Lung (tissue), 11 donors: ENCODE measurements at regions not wholly inside any gene's neighbourhood (a gene's known extent, or its start where the extent isn't known, plus 50 kb on each side); places are given as distances from the start of the nearest gene placed in this dataset.

Source experiments
- ATAC-seq: fragments of 200-7000 bp; cut with Tn5 transposase; one replicate; pipeline ENCODE4 v1.9.1; 2020; ENCODE audit warnings: moderate number of reproducible peaks; ENCODE audit not compliant: insufficient read depth, low FRiP score
- DNase-seq, 3 donors: peaks; one replicate each; pipeline ENCODE4 v3.0.0-alpha.2; 2013 to 2017
- H3K27ac ChIP-seq, 2 donors: one replicate each; pipeline ENCODE4 v1.5.1; 2013; ENCODE audit warnings: mild to moderate bottlenecking in 2 of 2, moderate library complexity in 2 of 2, control low read depth in 1 of 2, inconsistent platforms in 1 of 2, low read depth in 1 of 2, low read length in 1 of 2
- H3K27me3 ChIP-seq, 3 donors: one replicate each; pipeline ENCODE4 v1.5.1; 2013; ENCODE audit warnings: low read length in 2 of 3; ENCODE audit not compliant: control insufficient read depth in 3 of 3, insufficient read depth in 3 of 3
- H3K36me3 ChIP-seq, 4 donors: one replicate each; pipeline ENCODE4 v1.5.1; 2013; ENCODE audit warnings: low read length in 4 of 4, mild to moderate bottlenecking in 1 of 4, moderate library complexity in 1 of 4; ENCODE audit not compliant: control insufficient read depth in 4 of 4, insufficient read depth in 4 of 4
- H3K4me1 ChIP-seq, 5 donors: one replicate each; pipeline ENCODE4 v1.5.1; 2013; ENCODE audit warnings: low read length in 5 of 5, mild to moderate bottlenecking in 2 of 5, moderate library complexity in 1 of 5; ENCODE audit not compliant: control insufficient read depth in 5 of 5, insufficient read depth in 5 of 5
- H3K4me3 ChIP-seq: one replicate; pipeline ENCODE4 v1.5.1; 2013; ENCODE audit warnings: mild to moderate bottlenecking, control low read depth, moderate library complexity
- H3K9ac ChIP-seq, 2 donors: one replicate each; pipeline ENCODE4 v1.5.1; 2013; ENCODE audit warnings: low read length in 2 of 2, control low read depth in 1 of 2; ENCODE audit not compliant: insufficient read depth in 1 of 2
- H3K9me3 ChIP-seq, 4 donors: one replicate each; pipeline ENCODE4 v1.5.1; 2013; ENCODE audit warnings: low read length in 3 of 4, mild to moderate bottlenecking in 1 of 4, moderate library complexity in 1 of 4; ENCODE audit not compliant: control insufficient read depth in 4 of 4, insufficient read depth in 3 of 4
- WGBS, 2 donors: extraction: QIAGEN DNeasy Blood & Tissue Kit; methylation state at CpG; one replicate each; pipeline ENCODE4 v1.1.7; 2013; 5-methylcytosine and 5-hydroxymethylcytosine counted together
- TF ChIP-seq, protein P1 (sequence below): IDR thresholded peaks from 2 replicates; pipeline ENCODE4 v1.5.1; 2012; ENCODE audit warnings: mild to moderate bottlenecking; ENCODE audit errors: control extremely low read depth, extremely low read depth
- donor health status: control.
- donor health status: control.
- donor health status: Bipolar disorder and iron deficiency.
- donor health status: healthy.
- donor health status: DM: yes; HTN: yes; CAD: no.

DNA sequence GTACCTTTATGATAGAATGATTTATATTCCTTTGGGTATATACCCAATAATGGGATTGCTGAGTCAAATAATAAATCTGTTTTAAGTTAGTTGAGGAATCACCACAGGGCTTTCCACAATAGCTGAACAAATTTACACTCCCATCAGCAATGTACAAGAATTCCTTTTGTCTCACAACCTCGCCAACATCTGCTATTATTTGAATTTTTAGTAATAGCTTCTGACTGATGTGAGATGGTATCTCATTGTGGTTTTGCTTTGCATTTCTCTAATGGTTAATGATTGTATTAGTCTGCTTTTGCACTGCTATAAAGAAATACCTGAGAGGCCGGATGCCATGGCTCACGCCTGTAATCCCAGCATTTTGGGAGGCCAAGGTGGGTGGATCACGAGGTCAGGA, 1387.6 kb upstream of the ACVR2A start:
- Histone ChIP-seq H3K4me3 (no peak overlapping the region), H3K27ac (no peak overlapping the region), H3K9ac (no peak overlapping the region), H3K27me3 (no peaks in the 10 kb centered on the region), H3K9me3 (peaks cover 0 to 11% (median 5%) of the 10 kb centered on the region in 4 donors), H3K4me1 (no peaks in the 10 kb centered on the region), H3K36me3 (no peaks in the 10 kb centered on the region)
- WGBS, 2 donors: 89 to 92% methylated on average over 4 of the region's 4 CpGs
- ATAC-seq (no peak), DNase-seq (no peak)
- TF ChIP-seq, protein P1, sequence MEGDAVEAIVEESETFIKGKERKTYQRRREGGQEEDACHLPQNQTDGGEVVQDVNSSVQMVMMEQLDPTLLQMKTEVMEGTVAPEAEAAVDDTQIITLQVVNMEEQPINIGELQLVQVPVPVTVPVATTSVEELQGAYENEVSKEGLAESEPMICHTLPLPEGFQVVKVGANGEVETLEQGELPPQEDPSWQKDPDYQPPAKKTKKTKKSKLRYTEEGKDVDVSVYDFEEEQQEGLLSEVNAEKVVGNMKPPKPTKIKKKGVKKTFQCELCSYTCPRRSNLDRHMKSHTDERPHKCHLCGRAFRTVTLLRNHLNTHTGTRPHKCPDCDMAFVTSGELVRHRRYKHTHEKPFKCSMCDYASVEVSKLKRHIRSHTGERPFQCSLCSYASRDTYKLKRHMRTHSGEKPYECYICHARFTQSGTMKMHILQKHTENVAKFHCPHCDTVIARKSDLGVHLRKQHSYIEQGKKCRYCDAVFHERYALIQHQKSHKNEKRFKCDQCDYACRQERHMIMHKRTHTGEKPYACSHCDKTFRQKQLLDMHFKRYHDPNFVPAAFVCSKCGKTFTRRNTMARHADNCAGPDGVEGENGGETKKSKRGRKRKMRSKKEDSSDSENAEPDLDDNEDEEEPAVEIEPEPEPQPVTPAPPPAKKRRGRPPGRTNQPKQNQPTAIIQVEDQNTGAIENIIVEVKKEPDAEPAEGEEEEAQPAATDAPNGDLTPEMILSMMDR: no peak

- Histone ChIP-seq H3K4me3 (no peak overlapping the region), H3K27me3 (no peaks in the 10 kb centered on the region), H3K9me3 (peaks cover 0 to 9% (median 5%) of the 10 kb centered on the region in 4 donors), H3K4me1 (no peaks in the 10 kb centered on the region), H3K9ac (no peak overlapping the region), H3K27ac (no peak overlapping the region), H3K36me3 (no peaks in the 10 kb centered on the region)
- 91 to 100% methylated on average over 1 of the region's 1 CpG for WGBS, 2 donors
- ATAC-seq: no peak
- DNase-seq: no peak
- TF ChIP-seq, protein P1: no peak
Measured at GRCh38 chr2:146455325-146455724, 1389.5 kb upstream of the ACVR2A start.

GRCh38 chr2:146451972-146452371, 1392.9 kb upstream of the ACVR2A start:
- no peak overlapping the region for H3K27ac ChIP-seq
- H3K36me3 ChIP-seq: no peaks in the 10 kb centered on the region
- no peaks in the 10 kb centered on the region for H3K4me1 ChIP-seq
- WGBS, 2 donors: 89 to 93% methylated on average over 1 of the region's 1 CpG
- H3K27me3 ChIP-seq: no peaks in the 10 kb centered on the region
- H3K9ac ChIP-seq: no peak overlapping the region
- ATAC-seq (no peak), DNase-seq (no peak)
- TF ChIP-seq, protein P1: no peak
- H3K9me3 ChIP-seq: no peaks in the 10 kb centered on the region
- no peak overlapping the region for H3K4me3 ChIP-seq

DNA sequence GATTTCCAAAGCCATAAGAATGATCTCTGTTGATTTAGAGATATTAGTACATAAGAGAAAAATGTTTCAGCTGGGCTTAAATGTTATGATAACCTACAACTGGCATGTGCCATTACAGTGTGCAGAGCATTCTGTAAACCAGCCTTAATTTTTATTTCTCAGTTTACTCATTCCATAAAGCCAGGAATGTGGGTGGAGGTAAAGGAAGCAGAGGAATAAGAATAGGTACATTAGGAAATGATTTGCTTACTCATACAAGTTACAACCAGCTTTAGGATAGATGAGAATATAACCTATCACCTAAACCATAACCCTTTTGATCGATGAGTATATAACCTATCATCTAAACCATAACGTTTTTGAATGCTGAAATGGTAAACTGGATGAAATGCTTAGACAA, 1394.7 kb upstream of the ACVR2A start:
- ATAC-seq (no peak), DNase-seq (no peak)
- Histone ChIP-seq H3K9me3 (no peaks in the 10 kb centered on the region), H3K4me1 (no peaks in the 10 kb centered on the region), H3K9ac (no peak overlapping the region), H3K4me3 (no peak overlapping the region), H3K27me3 (no peaks in the 10 kb centered on the region), H3K36me3 (no peaks in the 10 kb centered on the region), H3K27ac (no peak overlapping the region)
- 75 to 82% methylated on average over 2 of the region's 2 CpGs for WGBS, 2 donors
- TF ChIP-seq, protein P1: no peak
